HG03103 (cell line): ENCODE measurements at regions not wholly inside any gene's neighbourhood (a gene's known extent, or its start where the extent isn't known, plus 50 kb on each side); places are given as distances from the start of the nearest gene placed in this dataset.
"Not testable (repeated sequence)": the region's sequence is repeated elsewhere in the genome, so short reads cannot be mapped to it uniquely, and the experiment has no call there.

Experiments used
- ATAC-seq: cut with Tn5 transposase; IDR thresholded peaks from one replicate; pipeline ENCODE4 v1.9.1; 2021; ENCODE audit warnings: low read depth; ENCODE audit not compliant: unreplicated experiment

GRCh38 chr13:64087624-64088023, 2672.0 kb upstream of the PCDH20 start:
- ATAC-seq = no peak

- no peak for ATAC-seq
Measured at GRCh38 chr13:64083811-64084210, 2668.2 kb upstream of the PCDH20 start.

DNA sequence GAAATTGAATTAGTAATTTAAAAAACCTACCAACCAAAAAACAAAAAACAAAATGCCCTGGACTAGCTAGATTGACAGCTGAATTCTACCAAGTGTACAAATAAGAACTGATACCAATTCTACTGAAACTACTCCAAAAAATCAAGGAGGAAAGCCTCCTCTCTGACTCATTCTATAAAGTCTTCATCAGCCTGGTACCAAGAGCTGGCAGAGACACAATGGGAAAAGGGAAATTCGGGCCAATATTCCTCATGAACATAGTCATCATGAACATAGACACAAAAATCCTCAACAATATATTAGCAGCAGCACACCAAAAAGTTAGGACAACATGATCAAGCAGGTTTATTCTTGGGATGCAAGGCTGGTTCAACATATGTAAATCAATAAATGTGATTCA, 2667.7 kb upstream of the PCDH20 start:
- no peak for ATAC-seq

GRCh38 chr13:64078480-64078936, 2662.9 kb upstream of the PCDH20 start:
- no peak for ATAC-seq

DNA sequence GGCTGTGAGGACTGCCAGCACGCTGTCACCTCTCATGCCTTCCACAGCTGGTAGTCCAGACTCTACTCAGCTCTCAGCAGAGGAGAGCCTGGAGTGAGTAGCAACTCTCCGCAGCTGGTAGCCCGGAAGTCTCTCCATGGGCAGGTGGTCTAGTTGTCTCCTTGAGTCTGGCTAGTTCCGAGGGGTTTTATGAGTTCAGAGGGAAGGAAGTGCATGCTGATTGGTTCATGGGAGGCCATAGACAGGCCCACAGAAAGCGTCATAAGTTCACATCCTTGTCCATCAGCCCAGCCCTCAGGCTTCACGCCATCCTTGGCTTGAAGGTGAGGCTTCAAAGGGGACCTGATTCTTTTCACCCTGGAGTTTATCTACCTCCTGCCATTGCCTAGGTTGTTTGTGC, 2662.4 kb upstream of the PCDH20 start:
- no peak for ATAC-seq

DNA sequence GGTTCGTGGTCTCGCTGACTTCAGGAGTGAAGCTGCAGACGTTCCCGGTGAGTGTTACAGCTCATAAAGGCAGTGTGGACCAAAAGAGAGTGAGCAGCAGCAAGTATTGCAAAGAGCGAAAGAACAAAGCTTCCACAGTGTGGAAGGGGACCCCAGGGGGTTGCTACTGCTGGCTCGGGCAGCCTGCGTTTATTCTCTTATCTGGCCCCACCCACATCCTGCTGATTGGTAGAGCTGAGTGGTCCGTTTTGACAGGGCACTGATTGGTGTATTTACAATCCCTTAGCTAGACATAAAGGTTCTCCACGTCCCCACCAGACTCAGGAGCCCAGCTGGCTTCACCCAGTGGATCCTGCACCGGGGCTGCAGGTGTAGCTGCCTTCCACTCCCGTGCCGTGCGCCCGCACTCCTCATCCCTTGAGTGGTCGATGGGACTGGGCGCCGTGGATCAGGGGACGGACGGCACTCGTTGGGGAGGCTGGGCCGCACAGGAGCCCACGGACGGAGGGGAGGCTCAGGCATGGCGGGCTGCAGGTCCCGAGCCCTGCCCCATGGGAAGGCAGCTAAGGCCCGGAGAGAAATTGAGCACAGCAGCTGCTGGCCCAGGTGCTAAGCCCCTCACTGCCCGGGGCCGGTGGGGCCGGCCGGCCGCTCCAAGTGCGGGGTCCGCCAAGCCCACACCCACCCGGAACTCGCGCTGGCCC, 2661.6 kb upstream of the PCDH20 start:
- not testable (repeated sequence) for ATAC-seq

GRCh38 chr13:64075543-64076271, 2660.1 kb upstream of the PCDH20 start:
- ATAC-seq = no peak

DNA sequence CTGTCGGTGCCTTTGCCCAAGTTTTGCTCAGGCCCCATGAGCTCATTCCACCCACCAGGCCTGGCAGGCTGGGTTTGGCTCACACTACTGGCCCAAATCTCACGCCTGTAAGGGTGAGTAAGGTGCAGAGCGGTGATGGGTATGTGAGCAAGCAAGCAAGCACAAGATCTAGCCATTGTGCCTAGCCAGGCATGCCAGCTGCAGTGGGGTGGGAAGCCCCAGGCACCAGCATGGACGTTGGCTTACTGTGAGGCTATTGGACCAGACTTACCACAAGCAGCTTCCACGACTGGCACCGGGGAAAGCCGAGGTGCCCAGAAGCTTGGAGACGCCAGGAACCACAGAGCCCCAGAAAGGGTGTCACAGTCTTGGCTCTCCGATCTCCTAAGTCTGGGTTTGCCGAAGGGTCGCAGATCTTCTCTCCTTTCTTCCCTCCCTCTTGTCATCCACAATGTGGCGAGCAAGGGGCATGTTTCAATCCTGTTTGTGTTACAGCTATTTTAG, 2659.4 kb upstream of the PCDH20 start:
- no peak for ATAC-seq

DNA sequence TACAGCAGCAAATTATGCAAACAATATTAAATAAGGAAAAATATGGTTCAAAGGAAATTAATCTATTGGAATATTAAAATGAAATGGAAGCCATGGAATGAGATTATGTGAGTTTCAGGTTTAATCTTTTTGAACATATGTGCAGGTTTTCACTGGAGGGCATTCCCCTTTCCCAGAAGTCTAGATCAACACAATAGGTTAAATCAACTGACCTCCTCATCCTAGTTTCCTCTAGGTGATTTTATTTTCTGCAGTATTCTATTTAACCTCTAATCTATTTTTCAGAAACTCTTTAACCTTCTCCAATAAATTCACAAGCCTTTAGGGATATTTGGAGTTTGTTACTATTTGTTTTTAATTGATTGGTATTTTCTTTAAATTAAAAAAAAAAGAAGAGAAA, 2657.6 kb upstream of the PCDH20 start:
- no peak for ATAC-seq

GRCh38 chr13:64071352-64071751, 2655.7 kb upstream of the PCDH20 start:
- no peak for ATAC-seq

- ATAC-seq = no peak
Measured at GRCh38 chr13:64069892-64070291, 2654.2 kb upstream of the PCDH20 start.

GRCh38 chr13:64066711-64067110, 2651.1 kb upstream of the PCDH20 start:
- no peak for ATAC-seq

DNA sequence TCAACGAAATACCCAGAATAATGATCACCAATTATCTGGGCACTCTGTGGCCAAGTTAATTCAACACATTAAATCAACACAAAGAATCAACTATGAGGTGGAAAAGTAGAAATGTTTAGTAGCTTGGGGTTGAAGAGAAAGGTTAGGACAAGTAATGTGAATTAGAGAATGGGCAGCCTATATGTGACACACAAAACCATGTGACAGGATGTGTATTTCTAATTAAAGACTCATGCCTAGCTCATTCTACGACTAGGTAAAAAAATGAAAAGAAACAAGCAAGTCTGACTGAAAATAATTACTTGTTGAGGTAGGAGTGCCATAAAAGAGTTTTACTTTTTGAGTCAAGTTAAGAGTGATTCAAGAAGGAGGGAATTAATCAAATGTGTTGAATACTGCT, 2646.0 kb upstream of the PCDH20 start:
- no peak for ATAC-seq

DNA sequence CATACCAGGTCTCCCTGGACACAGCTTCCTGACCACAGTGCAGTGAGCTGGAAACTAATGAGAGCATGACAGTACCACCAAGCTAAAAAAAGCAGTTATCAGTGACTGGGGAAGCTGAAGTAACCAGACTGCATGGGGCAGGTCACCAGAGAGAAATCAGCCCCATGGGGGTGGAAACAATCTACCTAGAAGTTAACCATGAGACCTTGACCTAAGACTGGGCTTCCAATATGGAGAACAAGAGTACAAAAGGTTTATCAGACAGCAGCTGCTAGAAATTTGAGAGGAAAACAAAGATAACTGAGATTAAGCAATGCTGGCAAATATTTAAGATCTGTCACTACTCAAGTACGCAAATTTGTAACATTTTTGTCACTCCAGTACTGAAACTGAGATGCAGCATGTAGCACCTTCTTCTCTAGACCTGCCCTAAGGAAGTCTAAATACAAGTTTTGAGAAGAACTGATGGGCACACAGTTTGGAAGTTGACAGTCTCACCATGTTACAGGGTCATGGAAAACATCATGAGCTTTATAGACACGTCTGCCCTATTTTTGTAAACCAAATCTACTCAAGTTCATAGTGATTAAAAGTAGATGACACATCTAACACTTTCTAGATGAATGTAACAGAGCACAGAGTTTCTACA, 2641.8 kb upstream of the PCDH20 start:
- no peak for ATAC-seq

- no peak for ATAC-seq
Measured at GRCh38 chr13:64054321-64054720, 2638.7 kb upstream of the PCDH20 start.

DNA sequence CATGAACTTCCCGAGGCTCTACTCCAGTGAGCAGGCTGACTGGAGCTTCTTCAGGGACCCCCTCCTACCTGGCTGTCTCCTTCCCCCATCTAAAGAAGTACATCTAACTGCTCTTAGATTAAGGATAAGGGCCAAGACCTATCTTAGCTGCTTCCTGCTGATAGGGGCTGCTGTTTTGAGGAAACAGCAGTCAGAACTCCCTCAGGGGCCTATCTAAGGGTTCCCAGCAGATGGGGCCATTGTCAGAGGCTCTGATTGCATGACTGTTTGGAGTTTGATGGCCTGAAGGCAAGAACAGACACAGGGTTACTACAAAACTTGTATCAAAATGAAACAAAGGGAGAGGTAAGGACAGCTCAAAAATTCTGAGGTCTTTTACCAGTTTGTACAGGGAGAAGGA, 2636.9 kb upstream of the PCDH20 start:
- no peak for ATAC-seq

DNA sequence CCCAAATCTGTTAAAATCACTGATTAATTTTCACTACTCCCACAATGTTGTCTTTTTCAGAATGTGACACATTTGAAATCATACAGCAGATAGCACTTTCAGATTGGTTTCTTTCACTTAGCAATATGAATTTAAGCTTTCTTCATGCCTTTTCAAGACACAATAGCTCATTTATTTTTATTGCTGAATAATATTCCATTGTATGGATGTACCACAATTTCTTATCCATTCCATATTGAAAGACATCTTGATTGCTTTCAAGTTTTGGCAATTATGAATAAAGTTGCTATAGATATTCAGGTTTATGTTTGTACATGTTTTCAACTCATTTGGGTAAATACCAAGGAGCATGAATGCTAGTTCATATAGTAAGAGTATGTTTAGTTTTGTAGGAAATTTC, 2635.6 kb upstream of the PCDH20 start:
- ATAC-seq = no peak

- no peak for ATAC-seq
Measured at GRCh38 chr13:64041296-64041695, 2625.6 kb upstream of the PCDH20 start.

DNA sequence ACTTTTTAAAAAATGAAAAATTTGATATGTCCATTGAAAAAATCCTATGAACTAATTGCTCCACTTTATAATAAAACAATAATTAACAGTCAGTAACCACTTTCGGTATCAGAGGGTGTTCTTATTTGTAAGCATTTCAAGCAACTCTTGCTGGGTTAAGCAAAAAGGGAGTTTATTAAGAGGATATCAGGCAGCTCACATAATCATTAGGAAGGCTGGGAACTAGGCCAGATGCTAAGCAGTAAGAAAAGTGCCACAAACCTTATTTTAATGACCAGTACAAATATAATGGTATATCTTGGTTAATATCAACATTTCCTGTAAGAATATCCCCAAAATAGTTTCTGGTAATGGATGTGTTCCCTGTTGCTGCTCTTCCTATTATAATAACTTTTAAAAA, 2618.3 kb upstream of the PCDH20 start:
- ATAC-seq = no peak

DNA sequence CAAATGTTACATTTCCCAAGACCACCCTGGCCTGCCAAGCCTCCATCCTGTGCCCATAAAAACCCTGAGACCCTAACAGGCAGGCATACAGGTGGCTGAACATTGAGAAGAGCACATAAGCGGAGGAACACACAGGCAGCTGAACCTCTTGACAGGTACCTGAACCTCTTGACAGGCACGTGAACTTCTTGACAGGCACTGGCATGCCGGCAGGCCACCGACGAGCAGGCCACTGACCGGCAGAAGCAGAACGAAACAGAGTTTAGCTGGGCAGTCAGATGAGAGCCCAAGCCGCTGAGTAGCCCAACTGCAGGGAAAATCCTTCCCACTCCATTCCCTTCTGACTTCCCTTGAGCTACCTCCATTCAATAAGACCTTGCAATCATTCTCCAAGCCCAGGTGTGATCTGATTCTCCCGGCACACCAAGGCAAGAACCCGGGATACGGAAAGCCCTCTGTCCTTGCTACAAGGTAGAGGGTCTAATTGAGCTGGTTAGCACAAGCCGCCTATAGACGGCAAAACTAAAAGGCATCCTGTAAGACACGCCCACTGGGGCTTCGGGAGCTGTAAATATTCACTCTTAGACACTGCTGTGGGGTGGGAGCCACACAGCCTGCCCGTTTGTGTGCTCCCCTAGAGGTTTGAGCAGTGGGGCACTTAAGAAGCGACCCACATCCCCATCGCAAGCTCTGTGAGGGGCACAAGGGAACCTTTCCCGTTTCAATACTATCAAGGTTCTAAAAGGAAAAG, 2613.9 kb upstream of the PCDH20 start:
- no peak for ATAC-seq

GRCh38 chr13:64028551-64028950, 2612.9 kb upstream of the PCDH20 start:
- ATAC-seq = no peak
